OCI-LY1 (cell line): ENCODE measurements at regions not wholly inside any gene's neighbourhood (a gene's known extent, or its start where the extent isn't known, plus 50 kb on each side); places are given as distances from the start of the nearest gene placed in this dataset.

Experiments
- CTCF ChIP-seq: fragments of 200-600 bp; sonication (generic), shearing (Covaris generic); IDR thresholded peaks from 2 replicates; pipeline ENCODE4 v1.5.1; 2017; ENCODE audit warnings: mild to moderate bottlenecking, antibody characterized with exemption, low read length, moderate library complexity, mixed read lengths
- EZH2 ChIP-seq: fragments of 200-600 bp; sonication (generic), shearing (Covaris generic); IDR thresholded peaks from 2 replicates; pipeline ENCODE4 v1.8.0; 2017; ENCODE audit warnings: borderline replicate concordance, mixed run types, mild to moderate bottlenecking, antibody characterized with exemption, low read length, moderate library complexity, mixed read lengths

GRCh38 chr4:114038762-114039387 lies 59.4 kb upstream of the ARSJ start:
- TF ChIP-seq CTCF: no peak
- no peak for TF ChIP-seq EZH2
